DOHH2 (cell line): ENCODE measurements at regions not wholly inside any gene's neighbourhood (a gene's known extent, or its start where the extent isn't known, plus 50 kb on each side); places are given as distances from the start of the nearest gene placed in this dataset.

Experiments
- H3F3A ChIP-seq: fragments of 200-600 bp; sonication (generic), shearing (Covaris generic); 2 replicates; pipeline ENCODE4 v1.6.0; 2016; ENCODE audit warnings: antibody characterized with exemption, mild to moderate bottlenecking; ENCODE audit not compliant: control insufficient read depth, insufficient read depth
- H3K27ac ChIP-seq: fragments of 200-600 bp; sonication (generic); 2 replicates; pipeline ENCODE4 v1.5.1; 2014; ENCODE audit warnings: low read depth, mild to moderate bottlenecking, low read length, moderate library complexity
- H3K27me3 ChIP-seq: fragments of 200-600 bp; sonication (generic); 2 replicates; pipeline ENCODE4 v1.6.1; 2014; ENCODE audit warnings: mild to moderate bottlenecking, low read length, mixed read lengths; ENCODE audit not compliant: control insufficient read depth
- H3K36me3 ChIP-seq: fragments of 200-600 bp; sonication (generic); 2 replicates; pipeline ENCODE4 v1.6.1; 2014; ENCODE audit warnings: mild to moderate bottlenecking, low read length, moderate library complexity, mixed read lengths; ENCODE audit not compliant: control insufficient read depth
- H3K4me1 ChIP-seq: fragments of 200-600 bp; sonication (generic); 2 replicates; pipeline ENCODE4 v1.6.1; 2014; ENCODE audit warnings: mild to moderate bottlenecking, low read length, mixed read lengths; ENCODE audit not compliant: control insufficient read depth
- H3K4me2 ChIP-seq: fragments of 200-600 bp; sonication (generic); 2 replicates; pipeline ENCODE4 v1.6.0; 2014; ENCODE audit warnings: mild to moderate bottlenecking, low read length, moderate library complexity
- H3K4me3 ChIP-seq: fragments of 200-600 bp; sonication (generic); 2 replicates; pipeline ENCODE4 v1.5.1; 2014; ENCODE audit warnings: mild to moderate bottlenecking, low read length, mixed read lengths
- H3K79me2 ChIP-seq: fragments of 200-600 bp; sonication (generic); 2 replicates; pipeline ENCODE4 v1.6.1; 2014; ENCODE audit warnings: mild to moderate bottlenecking, low read length, mixed read lengths; ENCODE audit not compliant: control insufficient read depth
- H3K9me2 ChIP-seq: fragments of 200-600 bp; sonication (generic); replicated peaks from 2 replicates; pipeline ENCODE4 v1.6.1; 2014; ENCODE audit warnings: mild to moderate bottlenecking, low read length, mixed read lengths; ENCODE audit not compliant: control insufficient read depth
- H3K9me3 ChIP-seq: fragments of 200-600 bp; sonication (generic); 2 replicates; pipeline ENCODE4 v1.6.1; 2014; ENCODE audit warnings: antibody characterized with exemption, low read length, mixed read lengths; ENCODE audit not compliant: control insufficient read depth, insufficient read depth
- H4K20me1 ChIP-seq: fragments of 200-600 bp; sonication (generic); 2 replicates; pipeline ENCODE4 v1.6.0; 2014; ENCODE audit warnings: low read depth, mild to moderate bottlenecking, antibody characterized with exemption, low read length, moderate library complexity; ENCODE audit not compliant: control insufficient read depth, insufficient read depth
- CTCF ChIP-seq: fragments of 200-600 bp; sonication (generic); IDR thresholded peaks from one replicate; pipeline ENCODE4 v1.5.1; 2014; ENCODE audit warnings: antibody characterized with exemption, mild to moderate bottlenecking, low read depth, low read length; ENCODE audit not compliant: poor library complexity, severe bottlenecking
- EZH2phosphoT487 ChIP-seq: fragments of 200-600 bp; sonication (generic); IDR thresholded peaks from 2 replicates; pipeline ENCODE4 v1.6.1; 2017; ENCODE audit warnings: borderline replicate concordance, mild to moderate bottlenecking, antibody characterized with exemption, low read length, moderate library complexity, mixed read lengths

- Histone ChIP-seq H3K4me2 (no peak overlapping the region), H3F3A (no peaks in the 10 kb centered on the region), H4K20me1 (no peaks in the 10 kb centered on the region), H3K36me3 (no peaks in the 10 kb centered on the region), H3K27ac (no peak overlapping the region), H3K79me2 (no peaks in the 10 kb centered on the region), H3K9me2 (no peaks in the 10 kb centered on the region), H3K4me1 (no peaks in the 10 kb centered on the region), H3K9me3 (no peaks in the 10 kb centered on the region), H3K27me3 (no peaks in the 10 kb centered on the region), H3K4me3 (no peak overlapping the region)
- TF ChIP-seq CTCF (no peak), EZH2phosphoT487 (no peak)
Observed at GRCh38 chr13:46478651-46479050, 74.3 kb upstream of the LRCH1 start.

GRCh38 chr13:46476174-46476573 is 76.8 kb upstream of the LRCH1 start:
- Histone ChIP-seq H3K27me3 (no peaks in the 10 kb centered on the region), H3K9me3 (no peaks in the 10 kb centered on the region), H3K27ac (no peak overlapping the region), H4K20me1 (no peaks in the 10 kb centered on the region), H3K4me2 (no peak overlapping the region), H3K4me1 (no peaks in the 10 kb centered on the region), H3F3A (no peaks in the 10 kb centered on the region), H3K36me3 (no peaks in the 10 kb centered on the region), H3K4me3 (no peak overlapping the region), H3K79me2 (no peaks in the 10 kb centered on the region), H3K9me2 (no peaks in the 10 kb centered on the region)
- TF ChIP-seq EZH2phosphoT487 (no peak), CTCF (no peak)

GRCh38 chr13:46475541-46475991 is 77.4 kb upstream of the LRCH1 start:
- Histone ChIP-seq H3K4me3 (no peak overlapping the region), H3K36me3 (no peaks in the 10 kb centered on the region), H3K4me1 (no peaks in the 10 kb centered on the region), H4K20me1 (no peaks in the 10 kb centered on the region), H3K9me3 (no peaks in the 10 kb centered on the region), H3K27me3 (no peaks in the 10 kb centered on the region), H3K27ac (no peak overlapping the region), H3F3A (no peaks in the 10 kb centered on the region), H3K9me2 (no peaks in the 10 kb centered on the region), H3K79me2 (no peaks in the 10 kb centered on the region), H3K4me2 (no peak overlapping the region)
- TF ChIP-seq CTCF (no peak), EZH2phosphoT487 (no peak)

GRCh38 chr13:46473806-46474205 is 79.2 kb upstream of the LRCH1 start:
- H3K9me2 ChIP-seq = no peaks in the 10 kb centered on the region
- no peaks in the 10 kb centered on the region for H4K20me1 ChIP-seq
- no peaks in the 10 kb centered on the region for H3F3A ChIP-seq
- H3K9me3 ChIP-seq = no peaks in the 10 kb centered on the region
- no peaks in the 10 kb centered on the region for H3K36me3 ChIP-seq
- H3K4me1 ChIP-seq = no peaks in the 10 kb centered on the region
- no peaks in the 10 kb centered on the region for H3K27me3 ChIP-seq
- H3K4me3 ChIP-seq = no peak overlapping the region
- no peak overlapping the region for H3K27ac ChIP-seq
- H3K79me2 ChIP-seq = no peaks in the 10 kb centered on the region
- no peak overlapping the region for H3K4me2 ChIP-seq
- TF ChIP-seq EZH2phosphoT487 (no peak), CTCF (no peak)
